ENCODE measurements at regions not wholly inside any gene's neighbourhood (a gene's known extent, or its start where the extent isn't known, plus 50 kb on each side); places are given as distances from the start of the nearest gene placed in this dataset.

DNA sequence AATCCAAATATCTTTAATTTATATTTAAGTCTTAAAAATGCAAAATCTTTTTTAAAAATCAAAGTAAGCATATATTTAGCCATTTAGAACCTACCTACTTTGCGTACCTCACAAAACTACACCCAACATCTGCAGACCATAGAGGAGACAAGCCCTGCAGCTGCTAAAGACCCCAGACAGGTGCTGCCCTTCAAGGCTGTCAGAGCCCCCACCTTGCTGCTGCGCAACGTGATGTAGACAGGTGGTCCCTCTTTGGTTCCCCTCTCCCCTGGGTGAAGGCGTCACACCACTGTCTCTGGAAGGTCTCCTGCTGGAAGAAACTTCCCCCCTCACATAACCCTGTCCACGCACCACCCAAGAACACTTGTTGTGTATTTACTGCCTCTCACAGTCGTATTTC, 204.5 kb downstream of the ARRDC4 start:
- Mint-ChIP-seq H3K36me3 (ENCODE audit: low read depth) (peaks cover 5% of the 10 kb centered on the region), H3K27me3 (ENCODE audit: low read depth) (peaks cover 35% of the 10 kb centered on the region), H3K4me1 (ENCODE audit: low read depth) (peaks cover 19% of the 10 kb centered on the region), H3K9me3 (no peaks in the 10 kb centered on the region), H3K4me3 (no peak overlapping the region), H3K27ac (no peak overlapping the region)
- no peak for DNase-seq (ENCODE audit: low spot score)

DNA sequence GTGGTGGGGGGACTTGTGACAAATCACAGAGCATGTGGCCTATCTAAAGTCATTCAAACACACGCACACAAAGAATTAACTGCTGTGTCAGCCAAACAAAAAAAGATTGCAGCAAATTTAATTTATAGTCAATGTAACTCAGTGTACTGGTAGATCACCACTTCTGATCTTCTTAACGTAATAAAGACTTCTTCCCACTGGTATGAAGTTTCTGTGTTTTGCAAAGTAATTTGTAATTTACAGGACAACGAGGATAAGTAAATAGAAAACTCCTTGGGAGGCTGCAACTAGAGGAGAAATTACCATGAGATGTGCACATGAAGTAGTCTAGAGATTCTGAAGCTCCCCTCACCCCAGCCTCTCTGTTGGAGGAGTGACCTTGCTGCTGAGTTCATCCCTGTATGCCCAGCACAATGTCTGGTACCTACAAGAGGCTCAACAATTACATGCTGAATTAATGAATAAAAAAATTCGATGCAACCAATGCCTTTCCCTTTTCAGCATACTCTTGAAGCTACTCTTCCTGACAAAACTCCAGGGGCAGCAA, 207.3 kb downstream of the ARRDC4 start:
- Mint-ChIP-seq H3K4me3 (no peak overlapping the region), H3K27me3 (ENCODE audit: low read depth) (peaks cover 57% of the 10 kb centered on the region), H3K9me3 (no peaks in the 10 kb centered on the region), H3K27ac (no peak overlapping the region), H3K36me3 (ENCODE audit: low read depth) (no peaks in the 10 kb centered on the region), H3K4me1 (ENCODE audit: low read depth) (peaks cover 10% of the 10 kb centered on the region)
- DNase-seq (ENCODE audit: low spot score), result no peak

DNA sequence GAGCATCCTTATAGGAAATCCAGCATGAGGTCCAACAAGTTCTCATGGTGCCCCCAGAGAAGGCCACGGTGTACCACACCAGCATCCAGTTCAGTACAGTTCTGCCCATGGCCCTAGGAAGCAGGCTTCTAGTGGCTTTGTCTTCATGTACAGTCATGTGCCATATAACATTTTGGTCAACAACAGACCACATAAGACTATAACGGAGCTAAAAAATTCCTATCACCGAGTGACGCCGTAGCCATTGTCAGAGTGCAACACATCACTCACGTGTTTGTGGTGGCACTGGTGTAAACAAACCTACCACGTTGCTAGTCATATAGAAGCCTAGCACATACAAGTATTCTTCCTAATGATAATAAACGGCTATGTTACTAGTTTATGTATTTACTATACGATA, 209.0 kb downstream of the ARRDC4 start:
- DNase-seq (ENCODE audit: low spot score), result peak; percentile 13
- H3K4me3 Mint-ChIP-seq, result no peak overlapping the region

DNA sequence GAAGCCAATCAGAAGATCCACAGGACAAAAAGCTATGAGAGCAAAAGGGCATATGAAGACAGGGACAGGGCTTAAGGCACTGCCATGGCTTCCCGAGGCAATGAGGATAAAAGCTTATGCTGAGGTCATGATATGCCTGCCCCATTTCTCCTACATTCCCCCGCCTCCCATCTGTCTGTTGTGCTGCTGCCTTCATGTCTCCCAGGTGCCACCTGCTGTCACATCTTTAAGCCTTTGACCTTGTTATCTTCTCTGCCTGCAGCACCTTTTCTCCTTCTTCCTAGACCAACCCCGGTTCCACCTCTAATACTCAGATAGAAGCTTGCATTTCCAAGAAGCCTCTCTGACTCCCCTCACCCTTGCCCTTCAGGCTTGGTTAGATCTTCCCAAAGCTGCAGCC, 213.8 kb downstream of the ARRDC4 start:
- H3K36me3 Mint-ChIP-seq (ENCODE audit: low read depth), result no peaks in the 10 kb centered on the region
- no peak for DNase-seq (ENCODE audit: low spot score)
- no peak overlapping the region for H3K4me3 Mint-ChIP-seq
- H3K4me1 Mint-ChIP-seq (ENCODE audit: low read depth), result peaks cover 15% of the 10 kb centered on the region
- H3K27me3 Mint-ChIP-seq (ENCODE audit: low read depth), result peaks cover 56% of the 10 kb centered on the region
- H3K9me3 Mint-ChIP-seq, result no peaks in the 10 kb centered on the region
- H3K27ac Mint-ChIP-seq, result no peak overlapping the region

More for the DNA sequence above, 209.0 kb downstream of the ARRDC4 start:
- H3K9me3 Mint-ChIP-seq, result no peaks in the 10 kb centered on the region
- H3K36me3 Mint-ChIP-seq (ENCODE audit: low read depth), result no peaks in the 10 kb centered on the region
- H3K27me3 Mint-ChIP-seq (ENCODE audit: low read depth), result peaks cover 61% of the 10 kb centered on the region
- peaks cover 5% of the 10 kb centered on the region for H3K4me1 Mint-ChIP-seq (ENCODE audit: low read depth)
- no peak overlapping the region for H3K27ac Mint-ChIP-seq

DNA sequence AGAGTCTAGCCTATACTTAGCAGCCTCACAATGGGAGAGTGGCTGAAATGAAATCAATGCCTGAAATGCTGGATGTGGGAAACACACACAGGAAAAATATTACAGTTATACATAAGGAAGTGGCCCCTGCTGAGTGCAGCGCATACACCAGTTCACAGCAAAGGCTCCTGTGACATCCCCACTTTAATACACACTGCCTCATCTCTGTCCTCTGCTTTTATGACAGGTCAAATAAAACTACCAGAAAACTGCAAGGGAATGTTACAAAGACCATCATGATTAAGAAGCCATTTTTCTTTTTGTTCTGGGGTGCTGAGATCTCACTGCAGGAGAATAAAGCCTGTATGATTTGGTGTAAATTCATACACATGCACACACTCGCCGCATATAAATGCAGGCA, 214.3 kb downstream of the ARRDC4 start:
- H3K27ac Mint-ChIP-seq, result no peak overlapping the region
- H3K4me3 Mint-ChIP-seq, result no peak overlapping the region
- H3K36me3 Mint-ChIP-seq (ENCODE audit: low read depth), result no peaks in the 10 kb centered on the region
- peaks cover 14% of the 10 kb centered on the region for H3K4me1 Mint-ChIP-seq (ENCODE audit: low read depth)
- H3K27me3 Mint-ChIP-seq (ENCODE audit: low read depth), result peaks cover 55% of the 10 kb centered on the region
- no peaks in the 10 kb centered on the region for H3K9me3 Mint-ChIP-seq
- no peak for DNase-seq (ENCODE audit: low spot score)

DNA sequence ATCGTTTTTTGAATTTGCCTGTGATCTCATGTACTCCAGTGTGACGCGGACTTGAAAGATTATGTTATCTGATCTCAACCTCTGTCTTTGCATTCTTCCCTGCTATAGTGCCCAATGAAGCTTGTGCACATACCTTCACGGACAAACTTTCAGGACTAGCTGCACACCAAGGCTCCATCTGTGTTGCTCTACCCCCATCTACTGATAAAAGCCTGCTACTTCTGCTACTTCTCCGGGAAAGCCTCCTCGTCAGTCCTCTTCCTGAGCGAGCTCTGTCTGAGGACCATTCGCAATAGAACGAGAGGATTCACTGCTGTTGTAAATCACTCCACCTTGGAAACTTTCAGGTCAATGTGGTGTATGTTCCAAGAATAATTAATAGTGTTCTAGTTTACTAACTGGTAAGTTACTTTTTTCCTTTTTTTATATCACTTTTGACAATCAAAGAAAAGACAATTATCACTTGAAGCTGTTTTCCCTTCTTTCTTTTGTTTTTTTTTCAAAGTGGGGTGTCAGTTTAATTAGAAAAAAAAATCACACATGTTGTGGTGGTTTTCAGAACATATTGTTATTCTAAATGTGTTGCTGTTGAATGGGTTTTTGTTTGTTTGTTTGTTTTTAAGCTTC, 217.6 kb downstream of the ARRDC4 start:
- no peak overlapping the region for H3K27ac Mint-ChIP-seq
- peak; percentile 41 for DNase-seq (ENCODE audit: low spot score)
- no peak overlapping the region for H3K4me3 Mint-ChIP-seq
- no peaks in the 10 kb centered on the region for H3K9me3 Mint-ChIP-seq
- peaks cover 44% of the 10 kb centered on the region for H3K27me3 Mint-ChIP-seq (ENCODE audit: low read depth)
- H3K4me1 Mint-ChIP-seq (ENCODE audit: low read depth), result peaks cover 10% of the 10 kb centered on the region
- no peaks in the 10 kb centered on the region for H3K36me3 Mint-ChIP-seq (ENCODE audit: low read depth)

DNA sequence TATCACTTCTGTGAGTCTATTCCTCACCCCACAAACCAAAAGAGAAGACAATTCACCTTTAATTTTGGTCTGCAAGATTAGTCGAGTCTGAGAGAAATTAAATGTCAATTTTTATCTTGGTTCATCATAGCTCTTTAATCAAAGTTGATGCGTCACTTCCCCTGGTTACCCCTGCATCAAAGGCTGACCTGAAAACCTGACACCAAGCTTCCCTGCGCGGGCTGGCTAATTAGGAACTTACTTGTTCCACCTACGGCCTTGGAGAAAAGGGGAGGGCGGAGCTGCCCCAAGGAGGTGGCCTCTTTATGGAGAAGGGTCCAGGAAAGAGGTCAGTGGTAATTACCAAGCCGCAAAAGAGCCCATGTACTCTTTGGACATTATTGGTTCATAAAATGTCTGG, 218.4 kb downstream of the ARRDC4 start:
- H3K27ac Mint-ChIP-seq, result no peak overlapping the region
- no peaks in the 10 kb centered on the region for H3K9me3 Mint-ChIP-seq
- H3K27me3 Mint-ChIP-seq (ENCODE audit: low read depth), result peaks cover 44% of the 10 kb centered on the region
- H3K36me3 Mint-ChIP-seq (ENCODE audit: low read depth), result no peaks in the 10 kb centered on the region
- H3K4me3 Mint-ChIP-seq, result no peak overlapping the region
- no peak for DNase-seq (ENCODE audit: low spot score)
- peaks cover 10% of the 10 kb centered on the region for H3K4me1 Mint-ChIP-seq (ENCODE audit: low read depth)

DNA sequence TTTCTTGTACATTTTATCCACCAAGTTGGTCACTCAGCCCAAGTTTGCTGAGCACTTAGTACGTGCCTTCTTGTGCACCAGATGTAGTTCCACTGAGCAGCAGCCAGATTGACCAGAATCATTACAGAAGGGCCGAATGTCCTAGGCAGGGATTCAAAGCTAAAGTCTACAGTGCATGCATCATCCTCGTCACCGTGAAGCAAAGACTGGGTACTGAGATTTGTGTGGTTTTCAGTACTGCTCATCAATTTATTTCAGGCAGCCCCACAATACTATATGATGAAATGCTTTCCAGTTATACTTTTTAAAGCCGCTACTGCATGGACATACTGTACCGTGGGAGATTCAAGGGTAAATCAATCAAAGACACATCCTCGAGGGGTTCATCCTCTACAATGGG, 227.0 kb downstream of the ARRDC4 start:
- Mint-ChIP-seq H3K4me1 (ENCODE audit: low read depth) (no peaks in the 10 kb centered on the region), H3K9me3 (no peaks in the 10 kb centered on the region), H3K36me3 (ENCODE audit: low read depth) (no peaks in the 10 kb centered on the region), H3K27me3 (ENCODE audit: low read depth) (peaks cover 5% of the 10 kb centered on the region), H3K4me3 (no peak overlapping the region), H3K27ac (no peak overlapping the region)
- no peak for DNase-seq (ENCODE audit: low spot score)

DNA sequence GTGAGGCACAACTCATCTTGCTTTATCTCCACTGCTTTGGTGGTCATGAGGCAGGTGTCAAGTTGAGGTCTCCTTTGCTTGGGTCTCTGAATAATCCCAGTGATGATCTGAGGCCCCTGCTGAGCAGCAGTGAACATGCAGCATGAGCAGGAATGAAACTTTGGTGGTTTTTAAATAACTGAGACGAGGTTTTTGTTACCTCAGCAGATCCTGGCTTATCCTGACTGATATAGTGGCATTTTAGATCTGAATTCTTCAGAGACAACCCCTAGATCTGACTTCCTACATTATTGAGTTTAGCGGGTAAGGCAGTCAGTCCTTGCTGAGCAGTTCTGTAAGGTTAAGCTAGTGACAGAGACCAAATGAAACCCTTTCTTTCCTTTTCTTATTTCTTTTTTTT, 230.4 kb downstream of the ARRDC4 start:
- no peaks in the 10 kb centered on the region for H3K4me1 Mint-ChIP-seq (ENCODE audit: low read depth)
- H3K36me3 Mint-ChIP-seq (ENCODE audit: low read depth), result no peaks in the 10 kb centered on the region
- H3K4me3 Mint-ChIP-seq, result no peak overlapping the region
- no peaks in the 10 kb centered on the region for H3K9me3 Mint-ChIP-seq
- DNase-seq (ENCODE audit: low spot score), result no peak
- H3K27me3 Mint-ChIP-seq (ENCODE audit: low read depth), result no peaks in the 10 kb centered on the region
- no peak overlapping the region for H3K27ac Mint-ChIP-seq

DNA sequence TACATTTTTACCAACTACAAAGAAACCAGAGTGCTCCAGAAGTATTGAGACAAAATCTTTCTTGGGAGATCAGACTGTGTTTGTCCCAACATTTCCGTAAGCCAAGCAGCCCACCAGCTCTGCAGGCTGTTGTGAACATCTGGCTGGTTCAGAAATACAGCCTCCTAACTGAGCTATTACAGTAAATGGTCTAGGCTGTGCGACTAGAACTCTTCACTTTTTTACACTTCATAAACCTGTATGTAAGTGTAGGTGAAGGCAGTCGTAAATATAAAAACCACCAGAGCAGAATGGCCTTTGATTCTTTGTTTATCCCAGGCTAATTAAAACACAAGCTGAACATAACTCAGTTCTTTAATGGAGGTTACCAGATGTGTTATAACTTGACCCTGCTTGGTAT, 235.3 kb downstream of the ARRDC4 start:
- H3K4me1 Mint-ChIP-seq (ENCODE audit: low read depth), result no peaks in the 10 kb centered on the region
- H3K4me3 Mint-ChIP-seq, result no peak overlapping the region
- H3K27me3 Mint-ChIP-seq (ENCODE audit: low read depth), result peaks cover 2% of the 10 kb centered on the region
- no peak for DNase-seq (ENCODE audit: low spot score)
- no peak overlapping the region for H3K27ac Mint-ChIP-seq
- no peaks in the 10 kb centered on the region for H3K9me3 Mint-ChIP-seq
- no peaks in the 10 kb centered on the region for H3K36me3 Mint-ChIP-seq (ENCODE audit: low read depth)

DNA sequence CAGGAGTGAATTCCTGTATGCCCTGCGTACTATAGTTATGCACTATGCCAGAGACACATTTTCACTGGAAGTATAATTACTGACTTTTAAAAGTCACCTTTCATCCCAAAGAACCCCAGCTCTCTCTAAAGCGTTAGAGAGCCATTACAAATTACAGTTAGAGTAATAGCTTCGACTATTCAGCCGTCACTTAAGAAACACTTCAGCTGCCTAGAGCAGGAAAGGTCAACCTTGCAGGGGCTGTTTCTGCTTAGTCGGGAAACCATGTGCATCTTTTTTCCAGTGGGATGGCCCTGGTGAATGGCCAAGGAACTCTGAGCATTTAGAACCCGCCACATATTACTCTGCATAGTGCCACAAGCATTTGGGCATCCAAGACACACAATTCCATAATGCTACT, 235.9 kb downstream of the ARRDC4 start:
- no peaks in the 10 kb centered on the region for H3K36me3 Mint-ChIP-seq (ENCODE audit: low read depth)
- DNase-seq (ENCODE audit: low spot score), result no peak
- no peaks in the 10 kb centered on the region for H3K4me1 Mint-ChIP-seq (ENCODE audit: low read depth)
- no peak overlapping the region for H3K4me3 Mint-ChIP-seq
- no peak overlapping the region for H3K27ac Mint-ChIP-seq
- peaks cover 2% of the 10 kb centered on the region for H3K27me3 Mint-ChIP-seq (ENCODE audit: low read depth)
- H3K9me3 Mint-ChIP-seq, result no peaks in the 10 kb centered on the region

DNA sequence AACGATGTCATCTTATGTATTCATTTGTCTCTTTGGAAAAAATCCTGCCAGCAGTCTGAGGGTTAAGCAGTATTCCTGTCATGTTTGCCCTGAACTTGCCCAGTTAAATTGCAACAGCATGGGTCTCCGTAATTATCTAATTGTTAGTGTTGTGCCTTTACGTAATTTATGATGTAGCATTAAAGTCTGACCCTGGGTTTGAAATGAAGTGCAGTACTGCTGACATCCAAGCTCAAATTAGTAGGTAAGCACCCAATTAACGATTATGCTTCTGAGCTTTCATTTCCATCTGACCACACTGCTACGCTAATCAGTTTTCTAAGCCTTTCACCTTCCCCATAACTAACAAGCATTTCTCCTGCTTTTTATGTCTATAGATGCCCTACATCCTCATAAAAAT, 241.8 kb downstream of the ARRDC4 start:
- Mint-ChIP-seq H3K27me3 (ENCODE audit: low read depth) (peaks cover 2% of the 10 kb centered on the region), H3K27ac (no peak overlapping the region), H3K4me3 (no peak overlapping the region), H3K4me1 (ENCODE audit: low read depth) (no peaks in the 10 kb centered on the region), H3K9me3 (no peaks in the 10 kb centered on the region), H3K36me3 (ENCODE audit: low read depth) (no peaks in the 10 kb centered on the region)
- no peak for DNase-seq (ENCODE audit: low spot score)

DNA sequence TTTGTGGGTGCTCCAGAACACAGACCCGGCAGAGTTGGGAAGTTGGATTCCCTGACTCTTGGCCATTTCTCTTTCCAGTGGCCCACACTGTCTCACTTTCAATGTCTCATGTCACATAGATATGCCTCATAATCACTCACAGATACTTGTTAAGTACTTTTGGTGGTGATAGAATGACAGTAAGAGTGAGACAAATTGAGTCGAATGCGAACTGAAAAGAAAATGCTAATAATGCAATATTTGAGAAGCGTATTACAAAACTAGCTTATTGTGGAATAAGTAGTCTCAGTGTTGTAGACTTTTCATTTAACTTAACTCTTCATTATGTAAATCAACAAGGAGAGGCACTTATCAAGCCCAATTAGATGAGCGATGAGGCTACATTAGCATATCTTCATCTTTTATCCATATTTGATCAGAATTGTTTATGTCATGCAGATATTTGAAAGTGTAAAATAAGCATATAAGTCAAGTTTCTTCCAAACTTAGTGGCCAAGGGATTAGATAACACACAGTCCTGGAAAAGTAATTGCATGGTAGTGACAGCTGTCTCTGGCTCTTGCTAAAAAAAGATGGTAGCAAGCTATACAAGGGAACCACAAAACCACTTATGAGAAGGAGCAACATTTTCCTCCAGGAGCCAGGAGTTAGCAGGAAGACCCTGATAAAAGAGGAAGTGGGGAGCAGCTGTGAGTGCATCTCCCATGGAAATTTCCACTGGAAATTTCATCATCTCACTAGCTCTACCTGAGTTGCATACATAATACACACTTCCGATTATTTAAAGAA, 243.6 kb downstream of the ARRDC4 start:
- Mint-ChIP-seq H3K4me3 (no peak overlapping the region), H3K36me3 (ENCODE audit: low read depth) (no peaks in the 10 kb centered on the region), H3K4me1 (ENCODE audit: low read depth) (no peaks in the 10 kb centered on the region), H3K27me3 (ENCODE audit: low read depth) (peaks cover 2% of the 10 kb centered on the region), H3K27ac (no peak overlapping the region), H3K9me3 (no peaks in the 10 kb centered on the region)
- no peak for DNase-seq (ENCODE audit: low spot score)

DNA sequence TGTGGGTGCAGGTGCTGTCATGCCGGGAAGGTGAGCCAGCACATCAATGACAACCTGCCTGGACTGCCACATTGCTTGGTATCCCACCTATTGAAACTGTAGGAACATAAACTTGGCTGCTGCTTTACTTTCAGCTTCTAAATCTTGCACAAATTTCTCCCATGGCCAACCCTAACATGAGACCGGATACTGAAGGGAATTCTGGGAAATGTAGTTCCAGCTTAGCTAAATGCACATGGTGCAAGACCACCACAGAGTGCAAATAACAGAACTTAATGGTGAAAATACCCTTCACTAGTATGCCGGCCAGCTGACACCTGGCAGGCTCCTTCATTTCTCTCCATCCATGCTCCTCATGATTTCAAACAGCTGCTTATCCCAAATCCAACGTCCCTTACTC, 247.4 kb downstream of the ARRDC4 start:
- no peak overlapping the region for H3K27ac Mint-ChIP-seq
- H3K27me3 Mint-ChIP-seq (ENCODE audit: low read depth), result no peaks in the 10 kb centered on the region
- no peak overlapping the region for H3K4me3 Mint-ChIP-seq
- no peaks in the 10 kb centered on the region for H3K36me3 Mint-ChIP-seq (ENCODE audit: low read depth)
- no peak for DNase-seq (ENCODE audit: low spot score)
- no peaks in the 10 kb centered on the region for H3K4me1 Mint-ChIP-seq (ENCODE audit: low read depth)
- no peaks in the 10 kb centered on the region for H3K9me3 Mint-ChIP-seq

Measured in T-helper 2 cell treated with Interferon-gamma antibody and Interleukin-4, amounts not matched to agents 5 μg/mL and 100 μg/mL, for 36 hours (primary cell).